SKM-1 treated with dmso at 0.1 percent for 144 hours (cell line): ENCODE measurements at regions not wholly inside any gene's neighbourhood (a gene's known extent, or its start where the extent isn't known, plus 50 kb on each side); places are given as distances from the start of the nearest gene placed in this dataset.
"Not testable (repeated sequence)": the region's sequence is repeated elsewhere in the genome, so short reads cannot be mapped to it uniquely, and the experiment has no call there.

ENCODE experiments used
- DNase-seq: peaks from one replicate; lab custom pipeline; 2025; ENCODE audit not compliant: unreplicated experiment; lab: John Stamatoyannopoulos, UW

DNA sequence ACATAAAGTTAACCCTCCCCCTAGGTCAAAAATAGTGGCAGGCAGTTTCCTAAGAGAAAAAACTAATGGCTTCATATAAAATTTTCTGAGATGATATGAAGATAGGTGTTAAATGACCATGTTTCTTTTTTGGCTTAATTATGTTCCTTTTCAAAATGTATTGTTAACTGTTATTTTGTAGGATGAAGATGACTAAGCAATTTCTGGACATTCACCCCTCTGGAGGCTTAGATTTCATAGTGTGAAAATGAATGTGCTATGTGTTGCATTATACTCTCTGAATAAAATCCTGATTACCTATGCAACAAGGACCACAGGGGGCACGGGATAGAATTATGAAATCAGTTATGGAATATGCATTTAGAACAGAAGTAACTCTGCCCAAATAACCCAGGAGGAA lies 233.5 kb downstream of the MRPS30 start:
- DNase-seq, result no peak

- DNase-seq, result no peak
Measured at GRCh38 chr5:45057564-45057963, 248.8 kb downstream of the MRPS30 start.

GRCh38 chr5:45060724-45061123 lies 252.0 kb downstream of the MRPS30 start:
- DNase-seq, result no peak

GRCh38 chr5:45062044-45062443 lies 253.3 kb downstream of the MRPS30 start:
- no peak for DNase-seq

DNA sequence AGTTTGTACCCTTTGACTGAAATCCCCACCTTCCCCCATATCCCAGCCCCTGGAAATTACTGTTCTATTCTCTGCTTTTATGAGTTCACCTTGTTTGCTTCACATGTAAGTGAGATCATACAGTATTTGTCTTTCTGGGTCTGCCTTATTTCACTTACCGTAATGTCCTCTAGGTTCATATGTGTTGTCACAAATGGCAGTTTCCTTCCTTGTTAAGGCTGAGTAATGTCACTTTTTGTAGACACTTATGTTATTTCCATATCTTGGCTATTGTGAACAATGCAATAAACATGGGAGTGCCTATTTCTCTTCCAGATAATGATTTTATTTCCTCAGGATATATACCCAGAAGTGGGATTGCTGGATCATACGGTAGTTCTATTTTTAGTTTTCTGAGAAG lies 272.3 kb downstream of the MRPS30 start:
- no peak for DNase-seq

DNA sequence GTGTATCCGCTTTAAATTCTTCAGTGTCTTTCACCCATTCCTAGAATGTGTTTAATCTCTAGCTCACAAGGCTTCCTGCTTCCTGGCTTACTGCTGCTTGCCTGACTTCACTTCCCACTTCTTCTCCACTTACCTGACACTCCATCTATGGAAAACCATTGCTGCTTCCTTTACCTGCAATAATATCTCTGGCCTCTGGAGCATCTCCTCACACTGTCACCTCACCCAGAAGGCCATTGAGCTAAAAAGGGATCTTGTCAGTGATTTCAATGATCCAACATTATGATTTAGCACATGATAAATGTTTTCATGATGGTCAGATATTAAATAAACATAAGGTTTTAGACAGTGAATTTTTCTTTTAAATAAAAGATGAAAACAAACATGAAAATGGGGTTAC lies 281.1 kb downstream of the MRPS30 start:
- DNase-seq, result no peak

GRCh38 chr5:45093377-45093776 lies 284.6 kb downstream of the MRPS30 start:
- no peak for DNase-seq

GRCh38 chr5:45094876-45095440 lies 286.2 kb downstream of the MRPS30 start:
- DNase-seq, result no peak

- DNase-seq, result no peak
Measured at GRCh38 chr5:45098483-45098882, 289.7 kb downstream of the MRPS30 start.

DNA sequence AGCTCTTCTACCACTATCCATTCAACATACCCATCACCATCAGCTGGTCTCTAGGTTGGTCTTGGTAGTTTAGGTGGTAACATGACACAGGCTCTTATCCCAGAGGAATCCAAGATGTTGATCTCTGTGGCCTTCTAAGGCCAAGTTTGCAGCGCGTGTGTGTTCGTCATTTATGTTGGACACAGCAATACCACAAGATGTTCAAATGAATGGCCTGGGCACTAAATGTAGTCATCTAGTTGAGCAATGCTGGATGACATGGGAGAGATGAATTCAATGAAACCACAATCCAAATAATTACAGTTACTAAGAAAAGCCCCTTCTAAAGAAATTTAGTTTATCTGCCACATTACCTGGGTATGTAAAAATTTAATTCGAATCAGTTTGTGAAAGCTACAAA lies 292.4 kb downstream of the MRPS30 start:
- DNase-seq, result no peak

DNA sequence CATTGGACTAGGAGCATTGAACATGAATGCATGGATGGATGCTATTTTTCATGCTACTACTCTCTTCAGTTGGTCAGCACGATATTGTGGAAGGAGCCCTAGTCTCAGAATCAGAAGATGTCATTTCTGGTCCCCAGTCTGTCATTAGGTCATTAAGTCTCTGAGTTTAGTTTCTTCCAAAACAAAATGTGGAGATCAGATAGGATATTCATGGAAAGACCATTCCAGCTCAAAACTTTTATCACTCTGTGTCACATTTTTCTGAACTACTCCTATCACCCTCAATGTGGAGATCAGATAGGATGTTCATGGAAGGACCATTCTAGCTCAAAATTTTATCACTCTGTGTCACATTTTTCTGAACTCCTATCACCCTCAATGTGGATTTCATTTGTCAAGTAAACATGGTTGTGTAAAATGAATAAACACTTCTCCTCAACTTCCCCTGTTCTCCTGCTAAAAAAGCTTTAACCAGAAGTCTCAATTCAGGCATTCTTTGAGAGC lies 296.8 kb downstream of the MRPS30 start:
- no peak for DNase-seq

DNA sequence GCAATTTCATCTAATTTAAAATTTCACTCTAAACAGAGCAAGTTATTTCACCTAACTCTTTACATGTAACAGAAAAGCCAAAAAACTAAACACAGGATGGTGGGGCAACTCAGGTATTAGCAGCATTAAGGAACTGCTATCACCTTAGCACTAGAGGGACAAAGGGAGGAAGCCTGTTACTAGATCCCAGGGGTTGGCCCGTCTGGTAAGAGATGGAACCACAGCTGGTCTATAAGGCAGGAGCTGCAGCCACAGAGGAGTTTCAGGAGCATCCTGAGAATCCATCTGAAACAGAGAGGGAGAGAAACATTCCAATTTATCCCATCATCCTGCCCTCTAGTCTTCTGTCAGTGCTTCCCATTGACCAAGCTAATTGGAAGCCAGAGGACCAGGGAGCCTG lies 300.3 kb downstream of the MRPS30 start:
- no peak for DNase-seq

DNA sequence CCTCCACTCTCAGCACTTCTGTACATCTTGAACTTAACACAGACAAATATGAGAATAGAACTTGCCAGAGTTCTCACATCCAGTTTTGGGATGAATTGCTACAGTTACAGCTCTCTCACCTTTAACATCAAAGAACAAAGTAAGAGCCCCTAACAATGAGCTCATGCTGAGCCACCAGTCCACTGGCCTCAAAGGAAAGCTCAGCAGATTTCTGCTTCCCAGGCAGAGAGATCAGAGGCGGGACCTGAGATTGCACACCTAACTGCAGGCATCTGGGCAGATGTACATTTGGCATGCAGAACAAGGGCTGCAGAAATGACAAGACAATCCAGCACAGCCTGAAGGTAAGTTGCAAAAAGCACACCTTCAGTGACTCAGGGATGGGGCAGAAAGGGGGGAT lies 300.9 kb downstream of the MRPS30 start:
- DNase-seq, result no peak

DNA sequence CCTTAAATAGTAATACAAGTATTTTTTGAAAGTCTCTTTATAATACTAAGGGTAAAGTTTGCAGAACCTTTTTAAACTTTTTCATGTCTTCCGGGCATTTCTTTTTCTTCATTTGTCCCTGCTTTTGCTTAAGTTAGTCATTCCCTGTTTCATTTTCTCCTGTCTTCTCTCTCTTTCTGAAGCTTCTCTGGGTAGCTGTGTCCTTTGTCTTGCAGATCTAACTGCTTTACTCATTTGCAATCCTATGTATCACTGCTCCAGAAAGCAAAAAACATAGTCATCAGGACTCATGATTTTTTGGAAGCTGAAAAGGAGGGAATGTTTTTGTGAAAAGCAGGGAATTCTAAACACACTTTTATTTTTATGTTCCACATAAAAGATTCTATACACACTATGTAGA lies 301.7 kb downstream of the MRPS30 start:
- DNase-seq, result no peak

GRCh38 chr5:45113726-45114125 lies 305.0 kb downstream of the MRPS30 start:
- DNase-seq, result no peak

- no peak for DNase-seq
Measured at GRCh38 chr5:45132972-45133371, 324.2 kb downstream of the MRPS30 start.

- no peak for DNase-seq
Measured at GRCh38 chr5:45162974-45163373, 354.2 kb downstream of the MRPS30 start.

- no peak for DNase-seq
Measured at GRCh38 chr5:45171563-45171962, 362.8 kb downstream of the MRPS30 start.

DNA sequence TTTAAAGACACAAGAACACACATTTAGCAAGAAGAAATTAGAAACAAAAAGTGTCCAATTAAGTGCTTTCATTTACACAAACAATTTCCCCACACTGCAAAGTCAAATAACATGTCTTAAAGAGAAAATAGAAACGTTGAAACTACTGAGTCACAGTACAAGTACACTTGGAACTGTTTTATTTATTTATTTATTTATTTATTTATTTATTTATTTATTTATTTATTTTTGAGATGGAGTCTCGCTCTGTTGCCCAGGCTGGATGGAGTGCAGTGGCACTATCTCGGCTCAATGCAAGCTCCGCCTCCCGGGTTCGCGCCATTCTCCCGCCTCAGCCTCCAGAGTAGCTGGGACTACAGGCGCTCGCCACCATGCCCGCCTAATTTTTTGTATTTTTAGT lies 363.9 kb downstream of the MRPS30 start:
- not testable (repeated sequence) for DNase-seq

DNA sequence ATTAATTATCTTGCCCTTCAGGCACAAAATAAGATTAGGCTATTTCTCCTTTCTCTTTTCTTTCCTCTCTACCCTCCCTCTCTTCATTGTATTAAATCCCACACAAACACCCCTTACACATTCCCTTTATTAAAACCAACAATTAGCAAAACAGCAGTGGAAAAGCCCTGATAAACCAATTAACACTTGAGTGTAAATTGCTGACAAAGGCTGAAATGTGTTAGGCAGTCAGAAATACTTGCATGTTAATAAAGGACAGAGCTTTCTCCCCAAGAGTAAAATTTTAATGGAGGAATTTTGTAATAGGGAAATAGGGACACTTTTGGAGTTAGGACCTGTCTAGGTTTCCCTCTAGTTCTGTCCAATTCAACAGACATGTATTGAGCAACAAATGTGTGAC lies 370.9 kb downstream of the MRPS30 start:
- no peak for DNase-seq

- no peak for DNase-seq
Measured at GRCh38 chr5:45189042-45189441, 380.3 kb downstream of the MRPS30 start.

DNA sequence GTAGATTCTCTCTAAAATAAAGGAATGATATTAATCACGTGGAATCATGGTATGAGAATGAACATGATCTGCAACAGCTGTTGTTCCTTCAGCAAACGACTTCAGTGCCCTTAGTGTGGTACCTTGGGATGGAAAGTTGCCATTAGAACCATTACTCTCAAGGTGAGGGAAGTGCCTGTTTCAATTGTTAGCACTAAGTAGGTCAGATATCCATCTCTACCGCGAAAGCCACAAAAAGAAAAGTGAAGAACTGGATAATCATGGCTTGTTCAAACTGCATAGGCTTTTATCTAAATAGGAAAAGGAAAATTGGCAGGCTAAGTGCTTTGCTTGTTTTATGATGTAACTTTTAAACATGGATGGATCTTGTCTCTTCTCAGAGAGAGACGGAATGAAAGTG lies 380.7 kb downstream of the MRPS30 start:
- DNase-seq, result no peak

DNA sequence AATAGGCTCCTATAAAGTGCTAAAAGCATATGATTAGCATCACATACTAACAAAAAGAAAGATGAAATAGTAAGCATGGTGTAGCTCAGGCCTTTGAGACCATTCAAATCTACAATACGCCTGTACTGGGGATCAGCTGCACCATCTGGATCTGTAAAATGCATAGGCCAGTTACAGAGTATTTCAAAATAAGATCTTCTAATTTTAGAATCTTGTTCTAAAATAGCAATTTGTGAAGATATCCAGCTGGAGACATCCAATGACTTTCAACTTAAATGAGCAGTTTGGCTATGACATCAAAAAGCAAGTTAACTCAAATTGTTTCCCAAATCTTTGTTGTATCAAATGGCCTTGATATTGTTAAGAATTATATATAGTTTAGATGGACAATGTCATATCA lies 386.3 kb downstream of the MRPS30 start:
- no peak for DNase-seq
